ENCODE measurements at regions not wholly inside any gene's neighbourhood (a gene's known extent, or its start where the extent isn't known, plus 50 kb on each side); places are given as distances from the start of the nearest gene placed in this dataset.
"Not testable (repeated sequence)": the region's sequence is repeated elsewhere in the genome, so short reads cannot be mapped to it uniquely, and the experiment has no call there.

GRCh38 chr2:91742973-91743490 lies 3051.6 kb downstream of the RPIA start:
- H3K9ac ChIP-seq (ENCODE audit: low read length); DNase-seq (ENCODE audit: low read depth, low spot score); H3K9me2 ChIP-seq (ENCODE audit: insufficient read depth); H3K9me3 ChIP-seq (ENCODE audit: control insufficient read depth in 1 of 2, insufficient read depth in 1 of 2, low read depth in 1 of 2, low read length in 2 of 2); intact Hi-C loops (cut with micrococcal nuclease); H3K4me1 ChIP-seq (ENCODE audit: control insufficient read depth in 1 of 2, insufficient read depth in 2 of 2, low read length in 2 of 2); ATAC-seq; RAD21 ChIA-PET (ENCODE audit: low non-redundant PET in 1 of 2, low total read pairs in 2 of 2, uncharacterized antibody in 2 of 2, unreplicated experiment in 2 of 2); H3K4me3 ChIP-seq (replicated peaks in 1 of 2; ENCODE audit: low read depth in 1 of 2, low read length in 2 of 2); H3K4me2 ChIP-seq (ENCODE audit: low read length); BruUV-seq (replicated peaks); CTCF ChIA-PET; POLR2A ChIA-PET; H3K27me3 ChIP-seq (ENCODE audit: insufficient read depth, low read length); H2AFZ ChIP-seq (ENCODE audit: low read depth, low read length, poor library complexity, severe bottlenecking); H3K27ac ChIP-seq (ENCODE audit: low read depth, low read length); H3K79me2 ChIP-seq (ENCODE audit: insufficient read depth, low read length); H4K20me1 ChIP-seq (ENCODE audit: insufficient read depth); H3K36me3 ChIP-seq (ENCODE audit: control insufficient read depth in 1 of 2, insufficient read depth in 2 of 2, low read length in 2 of 2): not testable (repeated sequence)

GRCh38 chr2:91743910-91744309 lies 3052.4 kb downstream of the RPIA start:
- H3K9ac ChIP-seq (ENCODE audit: low read length); H3K27me3 ChIP-seq (ENCODE audit: insufficient read depth, low read length); POLR2A ChIA-PET; H3K4me1 ChIP-seq (ENCODE audit: control insufficient read depth in 1 of 2, insufficient read depth in 2 of 2, low read length in 2 of 2); H3K27ac ChIP-seq (ENCODE audit: low read depth, low read length); H3K4me3 ChIP-seq (replicated peaks in 1 of 2; ENCODE audit: low read depth in 1 of 2, low read length in 2 of 2); H4K20me1 ChIP-seq (ENCODE audit: insufficient read depth); H3K79me2 ChIP-seq (ENCODE audit: insufficient read depth, low read length); CTCF ChIA-PET; BruUV-seq (replicated peaks); DNase-seq (ENCODE audit: low read depth, low spot score); H3K36me3 ChIP-seq (ENCODE audit: control insufficient read depth in 1 of 2, insufficient read depth in 2 of 2, low read length in 2 of 2); H3K4me2 ChIP-seq (ENCODE audit: low read length); H2AFZ ChIP-seq (ENCODE audit: low read depth, low read length, poor library complexity, severe bottlenecking); intact Hi-C loops (cut with micrococcal nuclease); H3K9me2 ChIP-seq (ENCODE audit: insufficient read depth); RAD21 ChIA-PET (ENCODE audit: low non-redundant PET in 1 of 2, low total read pairs in 2 of 2, uncharacterized antibody in 2 of 2, unreplicated experiment in 2 of 2); ATAC-seq; H3K9me3 ChIP-seq (ENCODE audit: control insufficient read depth in 1 of 2, insufficient read depth in 1 of 2, low read depth in 1 of 2, low read length in 2 of 2): not testable (repeated sequence)

- H3K36me3 ChIP-seq (ENCODE audit: control insufficient read depth in 1 of 2, insufficient read depth in 2 of 2, low read length in 2 of 2); H4K20me1 ChIP-seq (ENCODE audit: insufficient read depth); DNase-seq (ENCODE audit: low read depth, low spot score); H3K9ac ChIP-seq (ENCODE audit: low read length); H2AFZ ChIP-seq (ENCODE audit: low read depth, low read length, poor library complexity, severe bottlenecking); H3K27me3 ChIP-seq (ENCODE audit: insufficient read depth, low read length); intact Hi-C loops (cut with micrococcal nuclease); POLR2A ChIA-PET; H3K9me2 ChIP-seq (ENCODE audit: insufficient read depth); H3K9me3 ChIP-seq (ENCODE audit: control insufficient read depth in 1 of 2, insufficient read depth in 1 of 2, low read depth in 1 of 2, low read length in 2 of 2); CTCF ChIA-PET; H3K79me2 ChIP-seq (ENCODE audit: insufficient read depth, low read length); H3K4me2 ChIP-seq (ENCODE audit: low read length); RAD21 ChIA-PET (ENCODE audit: low non-redundant PET in 1 of 2, low total read pairs in 2 of 2, uncharacterized antibody in 2 of 2, unreplicated experiment in 2 of 2); H3K4me1 ChIP-seq (ENCODE audit: control insufficient read depth in 1 of 2, insufficient read depth in 2 of 2, low read length in 2 of 2); H3K4me3 ChIP-seq (replicated peaks in 1 of 2; ENCODE audit: low read depth in 1 of 2, low read length in 2 of 2); ATAC-seq; H3K27ac ChIP-seq (ENCODE audit: low read depth, low read length); BruUV-seq (replicated peaks): not testable (repeated sequence)
These were observed 3053.2 kb downstream of the RPIA start for GRCh38 chr2:91744700-91745141.

All from HCT116 (cell line).